Esophagus squamous epithelium (tissue), 4 donors: ENCODE measurements at regions not wholly inside any gene's neighbourhood (a gene's known extent, or its start where the extent isn't known, plus 50 kb on each side); places are given as distances from the start of the nearest gene placed in this dataset.

Experiments used
- CTCF ChIP-seq, 6 experiments: fragments of 450-650 bp in 4 of 6; fragments of 200-600 bp in 2 of 6; sonication (generic) in 2 of 6; IDR thresholded peaks; one replicate each; pipeline ENCODE4 v1.5.1; 2016 to 2019; ENCODE audit warnings: antibody characterized with exemption in 6 of 6, mild to moderate bottlenecking in 4 of 6, moderate library complexity in 4 of 6
- POLR2A ChIP-seq, 4 donors: fragments of 450-650 bp; IDR thresholded peaks; one replicate each; pipeline ENCODE4 v1.6.1; 2017; ENCODE audit warnings: antibody characterized with exemption in 4 of 4, mild to moderate bottlenecking in 4 of 4, moderate library complexity in 3 of 4

- TF ChIP-seq CTCF (IDR thresholded peaks at IDR 0.05) (no peak), POLR2A (IDR thresholded peaks at IDR 0.05) (no peak)
Measured at GRCh38 chr18:75678627-75679026, 251.1 kb upstream of the SMIM21 start.
